ENCODE measurements at regions not wholly inside any gene's neighbourhood (a gene's known extent, or its start where the extent isn't known, plus 50 kb on each side); places are given as distances from the start of the nearest gene placed in this dataset.

DNA sequence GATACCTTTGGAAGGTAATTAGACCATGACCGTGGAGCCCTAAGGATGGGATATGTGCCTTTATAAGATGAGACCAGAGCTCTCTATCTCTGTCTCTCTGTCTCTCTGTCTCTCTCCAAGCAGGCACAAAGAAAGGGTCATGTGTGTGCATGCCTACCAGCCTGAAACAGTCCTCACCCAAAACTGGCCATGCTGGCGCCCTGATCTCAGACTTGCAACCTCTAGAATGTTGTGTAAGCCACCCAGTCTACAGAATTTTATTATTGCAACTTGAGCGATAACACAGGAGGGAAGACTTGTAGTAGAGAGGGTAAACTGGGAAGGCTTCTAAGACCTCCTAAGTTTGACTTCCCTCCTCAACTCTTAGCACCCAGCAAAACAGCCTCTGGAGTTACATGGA is 124.1 kb upstream of the SERTAD2 start:
- no peak for DNase-seq (ENCODE audit: low read depth)
- TF ChIP-seq, protein P1, sequence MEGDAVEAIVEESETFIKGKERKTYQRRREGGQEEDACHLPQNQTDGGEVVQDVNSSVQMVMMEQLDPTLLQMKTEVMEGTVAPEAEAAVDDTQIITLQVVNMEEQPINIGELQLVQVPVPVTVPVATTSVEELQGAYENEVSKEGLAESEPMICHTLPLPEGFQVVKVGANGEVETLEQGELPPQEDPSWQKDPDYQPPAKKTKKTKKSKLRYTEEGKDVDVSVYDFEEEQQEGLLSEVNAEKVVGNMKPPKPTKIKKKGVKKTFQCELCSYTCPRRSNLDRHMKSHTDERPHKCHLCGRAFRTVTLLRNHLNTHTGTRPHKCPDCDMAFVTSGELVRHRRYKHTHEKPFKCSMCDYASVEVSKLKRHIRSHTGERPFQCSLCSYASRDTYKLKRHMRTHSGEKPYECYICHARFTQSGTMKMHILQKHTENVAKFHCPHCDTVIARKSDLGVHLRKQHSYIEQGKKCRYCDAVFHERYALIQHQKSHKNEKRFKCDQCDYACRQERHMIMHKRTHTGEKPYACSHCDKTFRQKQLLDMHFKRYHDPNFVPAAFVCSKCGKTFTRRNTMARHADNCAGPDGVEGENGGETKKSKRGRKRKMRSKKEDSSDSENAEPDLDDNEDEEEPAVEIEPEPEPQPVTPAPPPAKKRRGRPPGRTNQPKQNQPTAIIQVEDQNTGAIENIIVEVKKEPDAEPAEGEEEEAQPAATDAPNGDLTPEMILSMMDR (IDR thresholded peaks at IDR 0.05; ENCODE audit: low read length, missing control alignments): no peak
- no peak overlapping the region for H3K4me3 ChIP-seq (replicated peaks; ENCODE audit: low read depth, low read length)

- TF ChIP-seq, protein P1 (IDR thresholded peaks at IDR 0.05; ENCODE audit: low read length, missing control alignments): no peak
- DNase-seq (ENCODE audit: low read depth): peak; percentile 81
- H3K4me3 ChIP-seq (replicated peaks; ENCODE audit: low read depth, low read length): no peak overlapping the region
Measured at GRCh38 chr2:64779117-64779690, 125.5 kb upstream of the SERTAD2 start.

DNA sequence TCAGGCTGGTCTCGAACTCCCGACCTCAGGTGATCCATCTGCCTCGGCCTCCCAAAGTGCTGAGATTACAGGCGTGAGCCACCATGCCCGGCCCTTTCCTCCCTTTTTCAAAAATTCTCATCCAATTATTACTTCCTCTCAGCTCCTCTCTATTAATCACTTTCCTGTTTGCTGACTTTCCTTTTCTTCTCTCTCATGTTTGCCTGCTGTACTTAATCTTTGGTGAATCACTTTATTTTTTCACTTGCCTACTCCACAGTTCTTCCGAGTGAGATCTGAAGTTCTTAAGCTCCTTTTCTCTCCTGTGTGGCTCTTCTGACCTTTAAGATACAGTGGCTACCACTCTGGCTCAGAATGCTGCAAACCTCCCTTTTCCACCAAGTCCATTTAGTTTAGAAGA is 126.3 kb upstream of the SERTAD2 start:
- no peak overlapping the region for H3K4me3 ChIP-seq (replicated peaks; ENCODE audit: low read depth, low read length)
- TF ChIP-seq, protein P1 (IDR thresholded peaks at IDR 0.05; ENCODE audit: low read length, missing control alignments): no peak
- DNase-seq (ENCODE audit: low read depth): no peak

GRCh38 chr2:64781711-64782390 is 128.1 kb upstream of the SERTAD2 start:
- TF ChIP-seq, protein P1 (IDR thresholded peaks at IDR 0.05; ENCODE audit: low read length, missing control alignments): no peak
- DNase-seq (ENCODE audit: low read depth): peak; percentile 45
- no peak overlapping the region for H3K4me3 ChIP-seq (replicated peaks; ENCODE audit: low read depth, low read length)

GRCh38 chr2:64784168-64785061 is 130.7 kb upstream of the SERTAD2 start:
- no peak overlapping the region for H3K4me3 ChIP-seq (replicated peaks; ENCODE audit: low read depth, low read length)
- DNase-seq (ENCODE audit: low read depth): no peak
- TF ChIP-seq, protein P1 (IDR thresholded peaks at IDR 0.05; ENCODE audit: low read length, missing control alignments): no peak

DNA sequence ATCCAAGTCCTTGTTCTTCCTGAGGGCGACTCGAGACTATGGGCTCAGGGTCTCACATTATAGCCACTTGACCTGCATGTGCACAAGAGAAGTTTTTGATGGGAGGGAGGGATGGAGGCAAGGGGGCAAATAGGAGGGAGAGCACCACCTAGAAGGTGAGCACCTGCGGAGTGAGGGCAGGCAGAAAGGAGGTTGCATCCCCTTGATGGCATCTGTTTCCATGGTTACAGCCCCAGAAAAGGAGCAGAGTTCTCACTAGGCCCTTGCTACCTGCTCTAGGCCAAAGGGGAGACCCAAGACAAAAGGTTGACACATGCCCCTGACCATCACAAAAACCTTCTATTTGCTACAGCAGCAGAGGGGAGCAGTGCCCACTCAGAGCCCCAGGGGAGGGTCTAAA is 131.5 kb upstream of the SERTAD2 start:
- no peak for DNase-seq (ENCODE audit: low read depth)
- TF ChIP-seq, protein P1 (IDR thresholded peaks at IDR 0.05; ENCODE audit: low read length, missing control alignments): no peak
- H3K4me3 ChIP-seq (replicated peaks; ENCODE audit: low read depth, low read length): no peak overlapping the region

Measured in fibroblast of pulmonary artery (primary cell).